Loucy (cell line): ENCODE measurements at regions not wholly inside any gene's neighbourhood (a gene's known extent, or its start where the extent isn't known, plus 50 kb on each side); places are given as distances from the start of the nearest gene placed in this dataset.
A peak's percentile ranks its signal among the peaks of the same experiment; 100 is the strongest.

Experiments
- H2AFZ ChIP-seq: fragments of 200-600 bp; sonication (generic); 2 replicates; pipeline ENCODE4 v1.6.0; 2016; ENCODE audit warnings: antibody characterized with exemption, mild to moderate bottlenecking, low read length, moderate library complexity
- H3F3A ChIP-seq: fragments of 200-600 bp; 2 replicates; pipeline ENCODE4 v1.6.0; 2016; ENCODE audit warnings: antibody characterized with exemption, low read depth, mild to moderate bottlenecking
- H3K27me3 ChIP-seq: fragments of 200-600 bp; sonication (generic); 2 replicates; pipeline ENCODE4 v1.6.1; 2014; ENCODE audit warnings: low read length, mild to moderate bottlenecking; ENCODE audit not compliant: insufficient read depth, poor library complexity, severe bottlenecking
- H3K36me3 ChIP-seq: fragments of 200-600 bp; sonication (generic); 2 replicates; pipeline ENCODE4 v1.6.1; 2016; ENCODE audit warnings: low read length; ENCODE audit not compliant: insufficient read depth
- H3K4me1 ChIP-seq: fragments of 200-600 bp; sonication (generic); 2 replicates; pipeline ENCODE4 v1.5.1; 2014; ENCODE audit warnings: low read length, mild to moderate bottlenecking; ENCODE audit not compliant: insufficient read depth, poor library complexity, severe bottlenecking
- H3K4me2 ChIP-seq: fragments of 200-600 bp; sonication (generic); 2 replicates; pipeline ENCODE4 v1.6.0; 2014; ENCODE audit warnings: antibody characterized with exemption, low read length, low read depth, mild to moderate bottlenecking; ENCODE audit not compliant: poor library complexity, severe bottlenecking
- H3K4me3 ChIP-seq: fragments of 200-600 bp; sonication (generic); 2 replicates; pipeline ENCODE4 v1.5.1; 2014; ENCODE audit warnings: low read length, mild to moderate bottlenecking, mixed read lengths; ENCODE audit not compliant: poor library complexity, severe bottlenecking
- H3K79me2 ChIP-seq: fragments of 200-600 bp; sonication (generic); 2 replicates; pipeline ENCODE4 v1.6.1; 2014; ENCODE audit warnings: low read length; ENCODE audit not compliant: insufficient read depth
- H3K9ac ChIP-seq: fragments of 200-600 bp; sonication (generic); 2 replicates; pipeline ENCODE4 v1.6.0; 2014; ENCODE audit warnings: mild to moderate bottlenecking, low read depth, low read length, moderate library complexity; ENCODE audit not compliant: poor library complexity, severe bottlenecking
- H3K9me2 ChIP-seq: fragments of 200-600 bp; sonication (generic); replicated peaks from 2 replicates; pipeline ENCODE4 v1.6.1; 2016; ENCODE audit warnings: low read depth, low read length, mixed read lengths
- H3K9me3 ChIP-seq: fragments of 200-600 bp; sonication (generic); 2 replicates; pipeline ENCODE4 v1.6.1; 2014; ENCODE audit warnings: mild to moderate bottlenecking, antibody characterized with exemption, low read length, low read depth; ENCODE audit not compliant: insufficient read depth
- H4K20me1 ChIP-seq: fragments of 200-600 bp; sonication (generic); 2 replicates; pipeline ENCODE4 v1.6.0; 2014; ENCODE audit warnings: antibody characterized with exemption, low read length, mild to moderate bottlenecking; ENCODE audit not compliant: insufficient read depth, poor library complexity, severe bottlenecking
- CTCF ChIP-seq: fragments of 200-600 bp; sonication (generic); conservative IDR thresholded peaks from 2 replicates; pipeline ENCODE4 v1.5.1; 2014; ENCODE audit warnings: mild to moderate bottlenecking, antibody characterized with exemption, low read length
- EZH2phosphoT487 ChIP-seq: fragments of 200-600 bp; IDR thresholded peaks from 2 replicates; pipeline ENCODE4 v1.6.1; 2018; ENCODE audit warnings: antibody characterized with exemption, mild to moderate bottlenecking, moderate library complexity, borderline replicate concordance

- no peaks in the 10 kb centered on the region for H3K9me3 ChIP-seq
- H3K27me3 ChIP-seq, result no peaks in the 10 kb centered on the region
- H3K9me2 ChIP-seq, result no peaks in the 10 kb centered on the region
- H3K4me2 ChIP-seq, result no peak overlapping the region
- H3K36me3 ChIP-seq, result no peaks in the 10 kb centered on the region
- no peaks in the 10 kb centered on the region for H3K79me2 ChIP-seq
- no peak overlapping the region for H3K4me3 ChIP-seq
- H3K9ac ChIP-seq, result no peak overlapping the region
- H3F3A ChIP-seq, result no peaks in the 10 kb centered on the region
- H2AFZ ChIP-seq, result no peak overlapping the region
- TF ChIP-seq EZH2phosphoT487 (no peak), CTCF (no peak)
- H3K4me1 ChIP-seq, result peaks cover 3% of the 10 kb centered on the region
- H4K20me1 ChIP-seq, result no peaks in the 10 kb centered on the region
Measured at GRCh38 chr3:66819993-66820501, 178.1 kb upstream of the KBTBD8 start.

GRCh38 chr3:66822186-66823008 is 175.7 kb upstream of the KBTBD8 start:
- Histone ChIP-seq H3K4me1 (no peaks in the 10 kb centered on the region), H3F3A (no peaks in the 10 kb centered on the region), H3K36me3 (no peaks in the 10 kb centered on the region), H3K9me3 (no peaks in the 10 kb centered on the region), H3K9ac (no peak overlapping the region), H2AFZ (peak overlapping the region; percentile 53), H3K9me2 (no peaks in the 10 kb centered on the region), H3K4me3 (no peak overlapping the region), H3K27me3 (no peaks in the 10 kb centered on the region), H3K4me2 (no peak overlapping the region), H4K20me1 (no peaks in the 10 kb centered on the region), H3K79me2 (no peaks in the 10 kb centered on the region)
- TF ChIP-seq CTCF (peak; percentile 89), EZH2phosphoT487 (no peak)

- Histone ChIP-seq H3K4me2 (no peak overlapping the region), H3F3A (no peaks in the 10 kb centered on the region), H4K20me1 (no peaks in the 10 kb centered on the region), H3K36me3 (no peaks in the 10 kb centered on the region), H2AFZ (no peak overlapping the region), H3K4me1 (no peaks in the 10 kb centered on the region), H3K27me3 (no peaks in the 10 kb centered on the region), H3K9me2 (no peaks in the 10 kb centered on the region), H3K9me3 (no peaks in the 10 kb centered on the region), H3K4me3 (no peak overlapping the region), H3K79me2 (no peaks in the 10 kb centered on the region), H3K9ac (no peak overlapping the region)
- TF ChIP-seq CTCF, result no peak
- no peak for TF ChIP-seq EZH2phosphoT487
Measured at GRCh38 chr3:66823009-66823397, 175.1 kb upstream of the KBTBD8 start.
